ENCODE measurements at regions not wholly inside any gene's neighbourhood (a gene's known extent, or its start where the extent isn't known, plus 50 kb on each side); places are given as distances from the start of the nearest gene placed in this dataset.

GRCh38 chr5:87785554-87786335 lies 373.0 kb upstream of the CCNH start:
- Histone ChIP-seq H3K79me2 (replicated peaks; ENCODE audit: insufficient read depth) (no peaks in the 10 kb centered on the region), H3K4me1 (ENCODE audit: insufficient read depth) (peaks cover 52% of the 10 kb centered on the region), H3K4me3 (no peak overlapping the region), H4K20me1 (replicated peaks; ENCODE audit: insufficient read depth) (no peaks in the 10 kb centered on the region), H3F3A (replicated peaks; ENCODE audit: low read depth) (no peaks in the 10 kb centered on the region), H3K36me3 (ENCODE audit: insufficient read depth) (no peaks in the 10 kb centered on the region), H3K4me2 (no peak overlapping the region), H2AFZ (no peak overlapping the region), H3K9me2 (ENCODE audit: insufficient read depth) (no peaks in the 10 kb centered on the region), H3K27ac (ENCODE audit: low read depth) (no peak overlapping the region), H3K27me3 (ENCODE audit: insufficient read depth) (peaks cover 17% of the 10 kb centered on the region; the same call in 1 of the 2 replicates)
- ATAC-seq (no peak), DNase-seq (ENCODE audit: low spot score) (no peak)
- no peak for TF ChIP-seq ZNF462 (CRISPR knock-in tag; IDR thresholded peaks at IDR 0.05)
- no peak for TF ChIP-seq CTCF (conservative IDR thresholded peaks at IDR 0.05; ENCODE audit: low read depth in 2 of 2)
- no peak for TF ChIP-seq REST (IDR thresholded peaks at IDR 0.05; ENCODE audit: unreplicated experiment)
- TF ChIP-seq CREB1 (CRISPR knock-in tag; IDR thresholded peaks at IDR 0.05; ENCODE audit: low read depth), result no peak
- TF ChIP-seq POLR2AphosphoS5 (IDR thresholded peaks at IDR 0.05; ENCODE audit: low read depth), result no peak
- TF ChIP-seq JUNB (IDR thresholded peaks at IDR 0.05; ENCODE audit: unreplicated experiment), result no peak
- TF ChIP-seq ZNF114 (CRISPR knock-in tag; IDR thresholded peaks at IDR 0.05), result no peak
- no peak for TF ChIP-seq EZH2phosphoT487 (IDR thresholded peaks at IDR 0.05; ENCODE audit: unreplicated experiment)
- no peak for TF ChIP-seq STAT1 (IDR thresholded peaks at IDR 0.05; ENCODE audit: unreplicated experiment)
- TF ChIP-seq ZNF331 (CRISPR knock-in tag; IDR thresholded peaks at IDR 0.05; ENCODE audit: low read depth), result no peak
- TF ChIP-seq NANOG (IDR thresholded peaks at IDR 0.05; ENCODE audit: borderline replicate concordance), result no peak
- no peak for TF ChIP-seq ETS1 (IDR thresholded peaks at IDR 0.05)
- no peak for TF ChIP-seq EZH2 (IDR thresholded peaks at IDR 0.05; ENCODE audit: low read depth, unreplicated experiment)
- H3K36me3 Mint-ChIP-seq (ENCODE audit: low read depth), result no peaks in the 10 kb centered on the region
- H3K9me3 Mint-ChIP-seq, result no peaks in the 10 kb centered on the region
- no peak overlapping the region for H3K27ac Mint-ChIP-seq
- peaks cover 36% of the 10 kb centered on the region for H3K4me1 Mint-ChIP-seq
- H3K27me3 Mint-ChIP-seq (ENCODE audit: insufficient read depth, low read depth, poor library complexity), result peaks cover 19% of the 10 kb centered on the region
- no peak overlapping the region for H3K4me3 Mint-ChIP-seq

Data from GM23338 (cell line).